Uterus (tissue), 3 donors: ENCODE measurements at regions not wholly inside any gene's neighbourhood (a gene's known extent, or its start where the extent isn't known, plus 50 kb on each side); places are given as distances from the start of the nearest gene placed in this dataset.

Experiments
- DNase-seq, 2 donors: peaks; one replicate each; pipeline ENCODE4 v3.0.0-alpha.2; 2019 to 2020
- H3K27ac ChIP-seq, 2 donors: fragments of 200-600 bp; sonication (generic); 1 replicate in 1 of 2; 2 replicates in 1 of 2; pipeline ENCODE4 v1.5.1; 2016 to 2018
- H3K27me3 ChIP-seq, 2 donors: fragments of 200-600 bp; sonication (generic); one replicate each; pipeline ENCODE4 v1.5.1; 2018 to 2019; ENCODE audit warnings: control low read depth in 1 of 2
- H3K36me3 ChIP-seq, 2 donors: fragments of 200-600 bp; sonication (generic); one replicate each; pipeline ENCODE4 v1.5.1; 2019; ENCODE audit warnings: control low read depth in 1 of 2
- H3K4me1 ChIP-seq, 2 donors: fragments of 200-600 bp; sonication (generic); one replicate each; pipeline ENCODE4 v1.5.1; 2018 to 2019; ENCODE audit warnings: control low read depth in 1 of 2
- H3K4me3 ChIP-seq, 2 donors: fragments of 200-600 bp; sonication (generic); 1 replicate in 1 of 2; 2 replicates in 1 of 2; pipeline ENCODE4 v1.5.1; 2018 to 2019; ENCODE audit warnings: mild to moderate bottlenecking in 1 of 2
- H3K9me3 ChIP-seq, 2 donors: fragments of 200-600 bp; sonication (generic); one replicate each; pipeline ENCODE4 v1.5.1; 2019; ENCODE audit warnings: control low read depth in 1 of 2
- POLR2A ChIP-seq, 2 donors: fragments of 450-650 bp; IDR thresholded peaks; one replicate each; pipeline ENCODE4 v1.6.1; 2016; ENCODE audit warnings: antibody characterized with exemption in 2 of 2, mild to moderate bottlenecking in 1 of 2, moderate library complexity in 1 of 2
- intact Hi-C: fragments of 100-400 bp; cut with DNase I; formaldehyde crosslinking; loops from one replicate; pipeline ENCODE4 v1.15.1; 2023; ENCODE audit warnings: low total_unique reads
- TF ChIP-seq, protein P1 (sequence below), 4 experiments: fragments of 200-600 bp in 2 of 4; fragments of 450-650 bp in 2 of 4; sonication (generic) in 2 of 4; IDR thresholded peaks; one replicate each; pipeline ENCODE4 v1.5.1; 2016 to 2019; ENCODE audit warnings: antibody characterized with exemption in 4 of 4, mild to moderate bottlenecking in 2 of 4, moderate library complexity in 1 of 4
- donor health status: DM: yes; HTN: yes; CAD: no.

DNA sequence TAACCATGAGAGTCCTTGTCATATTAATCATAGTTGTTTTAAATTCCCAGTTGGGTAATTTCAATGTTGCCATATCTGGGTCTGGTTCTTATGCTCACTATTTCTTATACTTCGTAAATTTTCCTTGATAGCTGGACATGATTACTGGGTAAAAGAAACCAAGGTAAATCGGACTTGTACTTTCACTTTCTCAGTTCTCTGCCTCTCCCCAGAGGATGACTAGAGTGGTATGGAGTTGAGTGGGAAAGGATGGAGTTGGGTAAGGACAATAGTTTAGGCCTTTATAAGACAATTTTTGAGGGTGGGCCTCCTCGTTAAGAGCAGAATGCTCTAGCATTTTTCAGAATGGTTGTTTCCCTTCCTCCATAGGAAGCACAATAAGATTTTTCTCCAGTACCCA lies 106.1 kb downstream of the CRPPA start:
- Histone ChIP-seq H3K36me3 (no peaks in the 10 kb centered on the region), H3K4me3 (no peak overlapping the region), H3K27ac (no peak overlapping the region), H3K4me1 (no peaks in the 10 kb centered on the region), H3K27me3 (no peaks in the 10 kb centered on the region), H3K9me3 (no peaks in the 10 kb centered on the region)
- intact Hi-C loops, result no loop called here
- no peak for DNase-seq
- TF ChIP-seq, protein P1, sequence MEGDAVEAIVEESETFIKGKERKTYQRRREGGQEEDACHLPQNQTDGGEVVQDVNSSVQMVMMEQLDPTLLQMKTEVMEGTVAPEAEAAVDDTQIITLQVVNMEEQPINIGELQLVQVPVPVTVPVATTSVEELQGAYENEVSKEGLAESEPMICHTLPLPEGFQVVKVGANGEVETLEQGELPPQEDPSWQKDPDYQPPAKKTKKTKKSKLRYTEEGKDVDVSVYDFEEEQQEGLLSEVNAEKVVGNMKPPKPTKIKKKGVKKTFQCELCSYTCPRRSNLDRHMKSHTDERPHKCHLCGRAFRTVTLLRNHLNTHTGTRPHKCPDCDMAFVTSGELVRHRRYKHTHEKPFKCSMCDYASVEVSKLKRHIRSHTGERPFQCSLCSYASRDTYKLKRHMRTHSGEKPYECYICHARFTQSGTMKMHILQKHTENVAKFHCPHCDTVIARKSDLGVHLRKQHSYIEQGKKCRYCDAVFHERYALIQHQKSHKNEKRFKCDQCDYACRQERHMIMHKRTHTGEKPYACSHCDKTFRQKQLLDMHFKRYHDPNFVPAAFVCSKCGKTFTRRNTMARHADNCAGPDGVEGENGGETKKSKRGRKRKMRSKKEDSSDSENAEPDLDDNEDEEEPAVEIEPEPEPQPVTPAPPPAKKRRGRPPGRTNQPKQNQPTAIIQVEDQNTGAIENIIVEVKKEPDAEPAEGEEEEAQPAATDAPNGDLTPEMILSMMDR (IDR thresholded peaks at IDR 0.05), result no peak
- TF ChIP-seq POLR2A (IDR thresholded peaks at IDR 0.05), result no peak

DNA sequence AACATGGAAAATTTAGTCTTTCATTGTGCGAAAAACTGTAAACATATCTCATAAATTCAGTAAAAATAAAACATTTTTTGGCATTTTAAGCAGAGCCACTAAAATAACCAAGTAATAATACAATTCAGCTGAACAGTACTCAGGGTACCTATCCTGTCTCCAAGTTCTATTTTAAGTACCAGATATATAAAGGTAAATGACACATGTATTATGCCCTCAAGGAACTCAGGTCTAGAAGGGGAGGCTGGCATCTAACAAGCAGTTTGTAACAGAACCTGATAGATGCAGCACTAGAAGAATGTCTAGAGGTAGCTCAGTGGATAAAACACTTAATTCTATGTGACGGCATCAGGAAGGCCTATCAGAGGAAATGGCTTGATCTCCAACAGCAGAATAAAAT lies 112.2 kb downstream of the CRPPA start:
- TF ChIP-seq POLR2A (IDR thresholded peaks at IDR 0.05), result no peak
- TF ChIP-seq, protein P1 (IDR thresholded peaks at IDR 0.05), result no peak
- no peaks in the 10 kb centered on the region for H3K9me3 ChIP-seq

DNA sequence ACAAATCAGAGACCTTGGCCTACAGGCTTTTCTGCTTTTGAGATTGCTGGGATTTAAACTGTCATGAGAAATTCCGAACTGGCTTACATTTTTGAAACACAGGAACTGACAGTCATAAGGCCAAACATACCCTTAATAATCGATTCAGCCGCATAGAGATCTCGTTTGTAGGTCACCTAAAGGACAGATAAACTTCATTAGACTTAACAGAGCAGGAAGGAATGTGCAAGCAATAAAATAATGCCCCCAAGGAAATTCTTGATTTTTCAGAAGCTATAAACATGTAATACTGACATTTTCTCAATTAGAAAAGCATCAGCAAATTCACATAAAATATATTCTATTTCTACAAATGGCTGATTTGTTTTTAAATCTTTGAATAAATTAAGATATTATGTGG lies 120.0 kb downstream of the CRPPA start:
- Histone ChIP-seq H3K27me3 (no peaks in the 10 kb centered on the region), H3K9me3 (no peaks in the 10 kb centered on the region), H3K36me3 (no peaks in the 10 kb centered on the region), H3K27ac (no peak overlapping the region), H3K4me3 (no peak overlapping the region), H3K4me1 (no peaks in the 10 kb centered on the region)
- TF ChIP-seq, protein P1 (IDR thresholded peaks at IDR 0.05), result no peak
- TF ChIP-seq POLR2A (IDR thresholded peaks at IDR 0.05), result no peak
- intact Hi-C loops, result no loop called here
- no peak for DNase-seq

More for the DNA sequence above, 112.2 kb downstream of the CRPPA start:
- Histone ChIP-seq H3K27me3 (no peaks in the 10 kb centered on the region), H3K4me1 (no peaks in the 10 kb centered on the region), H3K27ac (no peak overlapping the region), H3K36me3 (no peaks in the 10 kb centered on the region), H3K4me3 (no peak overlapping the region)
- intact Hi-C loops, result no loop called here
- no peak for DNase-seq

DNA sequence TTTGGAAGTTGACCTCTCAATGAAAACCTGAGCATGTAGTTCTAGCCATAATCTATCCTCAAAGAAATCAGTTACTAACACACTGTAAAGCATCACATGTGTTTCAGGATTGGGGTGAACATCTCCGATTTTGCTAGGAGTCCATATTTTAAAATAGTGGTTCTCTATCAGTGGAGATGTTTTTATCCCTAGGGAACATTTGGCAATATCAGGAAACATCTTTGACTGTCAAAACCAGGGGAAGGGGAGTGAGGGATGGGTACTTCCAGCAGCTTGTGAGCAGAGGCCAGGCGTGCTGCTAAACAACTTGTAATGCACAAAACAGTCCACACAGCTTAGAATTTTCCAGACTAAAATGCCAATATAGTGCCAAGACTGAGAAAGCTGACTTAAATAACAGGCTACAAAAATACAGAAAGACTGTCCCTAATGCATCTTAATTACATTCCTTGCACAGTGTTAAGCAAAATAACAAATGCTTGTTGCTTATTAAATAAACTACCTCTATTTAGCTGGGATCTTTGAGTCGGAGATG lies 120.9 kb downstream of the CRPPA start:
- Histone ChIP-seq H3K9me3 (no peaks in the 10 kb centered on the region), H3K27me3 (no peaks in the 10 kb centered on the region), H3K4me3 (no peak overlapping the region), H3K36me3 (no peaks in the 10 kb centered on the region), H3K27ac (no peak overlapping the region), H3K4me1 (no peaks in the 10 kb centered on the region)
- no peak for TF ChIP-seq POLR2A (IDR thresholded peaks at IDR 0.05)
- TF ChIP-seq, protein P1 (IDR thresholded peaks at IDR 0.05), result no peak
- intact Hi-C loops, result no loop called here
- no peak for DNase-seq

DNA sequence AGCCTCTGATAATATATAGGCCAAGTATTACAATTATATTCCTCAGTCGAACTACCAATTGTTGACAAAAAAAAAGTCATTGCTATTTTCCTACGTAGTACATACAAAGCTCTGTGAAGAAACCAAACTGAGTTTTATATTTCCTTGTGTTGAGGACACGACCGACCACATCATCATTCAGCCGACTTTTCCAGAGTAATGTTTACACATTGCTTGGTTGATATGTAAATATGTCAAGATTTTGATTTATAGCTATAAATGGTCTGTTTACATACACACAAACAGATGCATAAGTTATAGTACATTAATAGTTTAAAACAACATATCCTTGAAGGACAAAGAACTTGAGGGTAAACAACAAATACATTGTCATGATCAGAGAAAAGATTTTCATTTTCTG lies 121.5 kb downstream of the CRPPA start:
- no peaks in the 10 kb centered on the region for H3K27me3 ChIP-seq

More for the DNA sequence above, 121.5 kb downstream of the CRPPA start:
- no peak for DNase-seq
- no peak overlapping the region for H3K4me3 ChIP-seq
- H3K9me3 ChIP-seq, result no peaks in the 10 kb centered on the region
- H3K36me3 ChIP-seq, result no peaks in the 10 kb centered on the region
- TF ChIP-seq, protein P1 (IDR thresholded peaks at IDR 0.05), result no peak
- TF ChIP-seq POLR2A (IDR thresholded peaks at IDR 0.05), result no peak
- intact Hi-C loops, result no loop called here
- H3K4me1 ChIP-seq, result no peaks in the 10 kb centered on the region
- no peak overlapping the region for H3K27ac ChIP-seq
